ENCODE measurements at regions not wholly inside any gene's neighbourhood (a gene's known extent, or its start where the extent isn't known, plus 50 kb on each side); places are given as distances from the start of the nearest gene placed in this dataset.

DNA sequence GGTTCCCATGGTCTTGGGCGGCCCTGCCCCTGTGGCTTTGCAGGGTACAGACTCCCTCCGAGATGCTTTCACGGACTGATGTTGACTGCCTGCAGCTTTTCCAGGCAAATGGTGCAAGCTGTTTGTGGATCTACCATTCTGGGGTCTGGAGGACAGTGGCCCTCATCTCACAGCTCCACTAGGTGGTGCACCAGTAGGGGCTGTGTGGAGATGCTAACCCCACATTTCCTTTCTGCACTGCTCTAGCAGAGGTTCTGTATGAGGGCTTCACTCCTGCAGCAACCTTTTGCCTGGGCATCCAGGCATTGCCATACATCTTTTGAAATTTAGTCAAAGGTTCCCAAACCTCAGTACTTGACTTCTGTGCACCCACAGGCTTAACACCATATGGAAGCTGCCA is 176.1 kb downstream of the DCAF12L1 start:
- no peak for TF ChIP-seq ZNF626 (tag by site-specific recombination; IDR thresholded peaks at IDR 0.05)
- TF ChIP-seq SCRT2 (tag by site-specific recombination; IDR thresholded peaks at IDR 0.05) = no peak
- TF ChIP-seq, protein P1, sequence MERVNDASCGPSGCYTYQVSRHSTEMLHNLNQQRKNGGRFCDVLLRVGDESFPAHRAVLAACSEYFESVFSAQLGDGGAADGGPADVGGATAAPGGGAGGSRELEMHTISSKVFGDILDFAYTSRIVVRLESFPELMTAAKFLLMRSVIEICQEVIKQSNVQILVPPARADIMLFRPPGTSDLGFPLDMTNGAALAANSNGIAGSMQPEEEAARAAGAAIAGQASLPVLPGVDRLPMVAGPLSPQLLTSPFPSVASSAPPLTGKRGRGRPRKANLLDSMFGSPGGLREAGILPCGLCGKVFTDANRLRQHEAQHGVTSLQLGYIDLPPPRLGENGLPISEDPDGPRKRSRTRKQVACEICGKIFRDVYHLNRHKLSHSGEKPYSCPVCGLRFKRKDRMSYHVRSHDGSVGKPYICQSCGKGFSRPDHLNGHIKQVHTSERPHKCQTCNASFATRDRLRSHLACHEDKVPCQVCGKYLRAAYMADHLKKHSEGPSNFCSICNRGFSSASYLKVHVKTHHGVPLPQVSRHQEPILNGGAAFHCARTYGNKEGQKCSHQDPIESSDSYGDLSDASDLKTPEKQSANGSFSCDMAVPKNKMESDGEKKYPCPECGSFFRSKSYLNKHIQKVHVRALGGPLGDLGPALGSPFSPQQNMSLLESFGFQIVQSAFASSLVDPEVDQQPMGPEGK (tag by site-specific recombination; IDR thresholded peaks at IDR 0.05) = no peak
- no peak for TF ChIP-seq ZNF2 (tag by site-specific recombination; IDR thresholded peaks at IDR 0.05)
- no peak for TF ChIP-seq ZFP3 (tag by site-specific recombination; IDR thresholded peaks at IDR 0.05; ENCODE audit: low read depth)
- no peak for TF ChIP-seq ZSCAN16 (tag by site-specific recombination; IDR thresholded peaks at IDR 0.05)
- no peak for TF ChIP-seq ZNF302 (tag by site-specific recombination; IDR thresholded peaks at IDR 0.05; ENCODE audit: low read depth)
- no peak for TF ChIP-seq ZFP41 (tag by site-specific recombination; IDR thresholded peaks at IDR 0.05; ENCODE audit: borderline replicate concordance)
- no peak for TF ChIP-seq YY1 (tag by site-specific recombination; IDR thresholded peaks at IDR 0.05)
- TF ChIP-seq ZNF341 (tag by site-specific recombination; IDR thresholded peaks at IDR 0.05; ENCODE audit: low read depth) = no peak
- TF ChIP-seq ZNF391 (tag by site-specific recombination; IDR thresholded peaks at IDR 0.05; ENCODE audit: borderline replicate concordance, low read depth) = no peak
- no peak for TF ChIP-seq ZBTB7A (tag by site-specific recombination; IDR thresholded peaks at IDR 0.05; ENCODE audit: low read depth)
- no peak for TF ChIP-seq ZNF23 (tag by site-specific recombination; IDR thresholded peaks at IDR 0.05; ENCODE audit: borderline replicate concordance)
- no peak for TF ChIP-seq ZNF132 (tag by site-specific recombination; IDR thresholded peaks at IDR 0.05; ENCODE audit: borderline replicate concordance)
- TF ChIP-seq ZNF530 (tag by site-specific recombination; IDR thresholded peaks at IDR 0.05; ENCODE audit: low read depth) = no peak
- TF ChIP-seq, protein P2, sequence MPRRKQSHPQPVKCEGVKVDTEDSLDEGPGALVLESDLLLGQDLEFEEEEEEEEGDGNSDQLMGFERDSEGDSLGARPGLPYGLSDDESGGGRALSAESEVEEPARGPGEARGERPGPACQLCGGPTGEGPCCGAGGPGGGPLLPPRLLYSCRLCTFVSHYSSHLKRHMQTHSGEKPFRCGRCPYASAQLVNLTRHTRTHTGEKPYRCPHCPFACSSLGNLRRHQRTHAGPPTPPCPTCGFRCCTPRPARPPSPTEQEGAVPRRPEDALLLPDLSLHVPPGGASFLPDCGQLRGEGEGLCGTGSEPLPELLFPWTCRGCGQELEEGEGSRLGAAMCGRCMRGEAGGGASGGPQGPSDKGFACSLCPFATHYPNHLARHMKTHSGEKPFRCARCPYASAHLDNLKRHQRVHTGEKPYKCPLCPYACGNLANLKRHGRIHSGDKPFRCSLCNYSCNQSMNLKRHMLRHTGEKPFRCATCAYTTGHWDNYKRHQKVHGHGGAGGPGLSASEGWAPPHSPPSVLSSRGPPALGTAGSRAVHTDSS (tag by site-specific recombination; IDR thresholded peaks at IDR 0.05) = no peak
- TF ChIP-seq, protein P3, sequence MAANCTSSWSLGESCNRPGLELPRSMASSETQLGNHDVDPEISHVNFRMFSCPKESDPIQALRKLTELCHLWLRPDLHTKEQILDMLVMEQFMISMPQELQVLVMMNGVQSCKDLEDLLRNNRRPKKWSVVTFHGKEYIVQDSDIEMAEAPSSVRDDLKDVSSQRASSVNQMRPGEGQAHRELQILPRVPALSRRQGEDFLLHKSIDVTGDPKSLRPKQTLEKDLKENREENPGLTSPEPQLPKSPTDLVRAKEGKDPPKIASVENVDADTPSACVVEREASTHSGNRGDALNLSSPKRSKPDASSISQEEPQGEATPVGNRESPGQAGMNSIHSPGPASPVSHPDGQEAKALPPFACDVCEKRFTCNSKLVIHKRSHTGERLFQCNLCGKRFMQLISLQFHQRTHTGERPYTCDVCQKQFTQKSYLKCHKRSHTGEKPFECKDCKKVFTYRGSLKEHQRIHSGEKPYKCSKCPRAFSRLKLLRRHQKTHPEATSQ (tag by site-specific recombination; IDR thresholded peaks at IDR 0.05) = no peak
- no peak for TF ChIP-seq ZNF19 (tag by site-specific recombination; IDR thresholded peaks at IDR 0.05; ENCODE audit: low read depth)
- no peak for TF ChIP-seq HOXC10 (CRISPR knock-in tag; IDR thresholded peaks at IDR 0.05)
- TF ChIP-seq, protein P4, sequence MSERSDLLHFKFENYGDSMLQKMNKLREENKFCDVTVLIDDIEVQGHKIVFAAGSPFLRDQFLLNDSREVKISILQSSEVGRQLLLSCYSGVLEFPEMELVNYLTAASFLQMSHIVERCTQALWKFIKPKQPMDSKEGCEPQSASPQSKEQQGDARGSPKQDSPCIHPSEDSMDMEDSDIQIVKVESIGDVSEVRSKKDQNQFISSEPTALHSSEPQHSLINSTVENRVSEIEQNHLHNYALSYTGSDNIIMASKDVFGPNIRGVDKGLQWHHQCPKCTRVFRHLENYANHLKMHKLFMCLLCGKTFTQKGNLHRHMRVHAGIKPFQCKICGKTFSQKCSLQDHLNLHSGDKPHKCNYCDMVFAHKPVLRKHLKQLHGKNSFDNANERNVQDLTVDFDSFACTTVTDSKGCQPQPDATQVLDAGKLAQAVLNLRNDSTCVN (tag by site-specific recombination; optimal IDR thresholded peaks at IDR 0.05) = no peak
- no peaks in the 10 kb centered on the region for H3K9me3 ChIP-seq (ENCODE audit: control insufficient read depth, insufficient read depth, low read depth, low read length)
- no peaks in the 10 kb centered on the region for H3K4me1 ChIP-seq (ENCODE audit: control insufficient read depth, insufficient read depth, low read length)
- H3K27ac ChIP-seq (ENCODE audit: extremely low read depth, low read depth, low read length) = no peak overlapping the region
- H3K36me3 ChIP-seq (ENCODE audit: control insufficient read depth in 2 of 2, insufficient read depth in 1 of 2, low read length in 2 of 2) = no peaks in the 10 kb centered on the region
- ChIA-PET POLR2A (no interaction called here), CTCF (no interaction called here)
- no peak overlapping the region for H3K4me3 ChIP-seq (ENCODE audit: low read depth, low read length)

DNA sequence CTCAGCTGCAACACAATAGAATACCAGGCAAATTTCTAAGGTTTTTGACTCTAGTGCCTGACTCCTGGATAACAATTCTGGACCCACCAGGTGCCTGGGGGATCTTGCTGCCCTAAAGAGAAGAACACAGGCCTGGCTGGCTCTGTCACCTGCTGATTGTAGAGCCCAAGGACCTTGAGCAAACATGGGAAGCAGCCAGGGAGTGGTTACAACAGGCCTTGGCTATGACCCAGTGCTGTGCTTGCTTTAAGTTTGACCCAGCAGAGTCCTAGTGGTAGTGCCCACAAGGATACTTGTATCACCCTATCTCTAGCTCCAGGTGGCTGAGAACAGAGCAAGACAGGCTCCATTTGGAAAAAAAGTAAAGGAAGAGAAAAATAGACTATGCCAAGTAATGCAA is 176.8 kb upstream of the DCAF12L2 start:
- POLR2A ChIA-PET = no interaction called here
- Histone ChIP-seq H3K9me3 (ENCODE audit: control insufficient read depth, insufficient read depth, low read depth, low read length) (no peaks in the 10 kb centered on the region), H3K4me1 (ENCODE audit: control insufficient read depth, insufficient read depth, low read length) (no peaks in the 10 kb centered on the region), H3K27ac (ENCODE audit: extremely low read depth, low read depth, low read length) (no peak overlapping the region), H3K4me3 (ENCODE audit: low read depth, low read length) (no peak overlapping the region), H3K36me3 (ENCODE audit: control insufficient read depth in 2 of 2, insufficient read depth in 1 of 2, low read length in 2 of 2) (no peaks in the 10 kb centered on the region)
- TF ChIP-seq ZBTB48 (tag by site-specific recombination; IDR thresholded peaks at IDR 0.05) = no peak
- no peak for TF ChIP-seq ZBTB1 (tag by site-specific recombination; IDR thresholded peaks at IDR 0.05)
- TF ChIP-seq ZNF394 (tag by site-specific recombination; IDR thresholded peaks at IDR 0.05; ENCODE audit: borderline replicate concordance) = no peak
- TF ChIP-seq, protein P5, sequence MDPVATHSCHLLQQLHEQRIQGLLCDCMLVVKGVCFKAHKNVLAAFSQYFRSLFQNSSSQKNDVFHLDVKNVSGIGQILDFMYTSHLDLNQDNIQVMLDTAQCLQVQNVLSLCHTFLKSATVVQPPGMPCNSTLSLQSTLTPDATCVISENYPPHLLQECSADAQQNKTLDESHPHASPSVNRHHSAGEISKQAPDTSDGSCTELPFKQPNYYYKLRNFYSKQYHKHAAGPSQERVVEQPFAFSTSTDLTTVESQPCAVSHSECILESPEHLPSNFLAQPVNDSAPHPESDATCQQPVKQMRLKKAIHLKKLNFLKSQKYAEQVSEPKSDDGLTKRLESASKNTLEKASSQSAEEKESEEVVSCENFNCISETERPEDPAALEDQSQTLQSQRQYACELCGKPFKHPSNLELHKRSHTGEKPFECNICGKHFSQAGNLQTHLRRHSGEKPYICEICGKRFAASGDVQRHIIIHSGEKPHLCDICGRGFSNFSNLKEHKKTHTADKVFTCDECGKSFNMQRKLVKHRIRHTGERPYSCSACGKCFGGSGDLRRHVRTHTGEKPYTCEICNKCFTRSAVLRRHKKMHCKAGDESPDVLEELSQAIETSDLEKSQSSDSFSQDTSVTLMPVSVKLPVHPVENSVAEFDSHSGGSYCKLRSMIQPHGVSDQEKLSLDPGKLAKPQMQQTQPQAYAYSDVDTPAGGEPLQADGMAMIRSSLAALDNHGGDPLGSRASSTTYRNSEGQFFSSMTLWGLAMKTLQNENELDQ (tag by site-specific recombination; IDR thresholded peaks at IDR 0.05; ENCODE audit: low read depth) = no peak
- TF ChIP-seq, protein P6, sequence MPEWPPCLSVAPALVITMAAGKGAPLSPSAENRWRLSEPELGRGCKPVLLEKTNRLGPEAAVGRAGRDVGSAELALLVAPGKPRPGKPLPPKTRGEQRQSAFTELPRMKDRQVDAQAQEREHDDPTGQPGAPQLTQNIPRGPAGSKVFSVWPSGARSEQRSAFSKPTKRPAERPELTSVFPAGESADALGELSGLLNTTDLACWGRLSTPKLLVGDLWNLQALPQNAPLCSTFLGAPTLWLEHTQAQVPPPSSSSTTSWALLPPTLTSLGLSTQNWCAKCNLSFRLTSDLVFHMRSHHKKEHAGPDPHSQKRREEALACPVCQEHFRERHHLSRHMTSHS (tag by site-specific recombination; IDR thresholded peaks at IDR 0.05) = no peak
- TF ChIP-seq EGR2 (tag by site-specific recombination; IDR thresholded peaks at IDR 0.05; ENCODE audit: low read depth) = no peak
- TF ChIP-seq ZNF549 (tag by site-specific recombination; IDR thresholded peaks at IDR 0.05) = no peak
- no peak for TF ChIP-seq RBAK (tag by site-specific recombination; IDR thresholded peaks at IDR 0.05)
- CTCF ChIA-PET = no interaction called here
